Small intestine (tissue), 7 donors: ENCODE measurements at regions not wholly inside any gene's neighbourhood (a gene's known extent, or its start where the extent isn't known, plus 50 kb on each side); places are given as distances from the start of the nearest gene placed in this dataset.

Experiments
- DNase-seq, 2 donors: peaks; one replicate each; pipeline versions ENCODE4 v3.0.0 to v3.0.0-alpha.2; 2013
- FAIRE-seq: peaks from 2 replicates; lab custom pipeline; 2012; peaks lifted over from hg19 to GRCh38; lab: Jason Lieb, UNC
- H3K27ac ChIP-seq, 3 donors: one replicate each; pipeline ENCODE4 v1.5.1; 2013; ENCODE audit warnings: low read length in 2 of 3, mild to moderate bottlenecking in 2 of 3, control low read depth in 1 of 3, inconsistent platforms in 1 of 3, low read depth in 1 of 3, moderate library complexity in 1 of 3
- H3K27me3 ChIP-seq, 3 donors: one replicate each; pipeline ENCODE4 v1.6.1; 2013; ENCODE audit warnings: low read length in 3 of 3, inconsistent platforms in 1 of 3; ENCODE audit not compliant: control insufficient read depth in 3 of 3, insufficient read depth in 3 of 3
- H3K36me3 ChIP-seq, 3 donors: one replicate each; pipeline ENCODE4 v1.6.1; 2013; ENCODE audit warnings: low read length in 3 of 3, inconsistent platforms in 1 of 3, low read depth in 1 of 3, mild to moderate bottlenecking in 1 of 3, moderate library complexity in 1 of 3; ENCODE audit not compliant: control insufficient read depth in 3 of 3, insufficient read depth in 2 of 3
- H3K4me1 ChIP-seq, 3 donors: one replicate each; pipeline ENCODE4 v1.6.1; 2013; ENCODE audit warnings: low read length in 2 of 3, inconsistent platforms in 1 of 3, low read depth in 1 of 3, mild to moderate bottlenecking in 1 of 3, moderate library complexity in 1 of 3; ENCODE audit not compliant: control insufficient read depth in 3 of 3, insufficient read depth in 2 of 3
- H3K4me3 ChIP-seq, 3 donors: one replicate each; pipeline ENCODE4 v1.5.1; 2013; ENCODE audit warnings: low read length in 3 of 3, control low read depth in 1 of 3, inconsistent platforms in 1 of 3, low read depth in 1 of 3, mild to moderate bottlenecking in 1 of 3, moderate library complexity in 1 of 3
- H3K9me3 ChIP-seq, 2 donors: one replicate each; pipeline ENCODE4 v1.6.1; 2013; ENCODE audit warnings: low read depth in 1 of 2, low read length in 1 of 2; ENCODE audit not compliant: control insufficient read depth in 2 of 2, insufficient read depth in 1 of 2
- WGBS, 3 donors: extraction: QIAGEN DNeasy Blood & Tissue Kit; methylation state at CpG; one replicate each; pipeline ENCODE4 v1.1.7; 2013; 5-methylcytosine and 5-hydroxymethylcytosine counted together
- donor health status: healthy with polysubstance abuse.
- donor health status: control.
- donor health status: control.
- donor health status: Bipolar disorder and iron deficiency.
- donor health status: healthy.

- 24 to 38% (median 35%) methylated on average over 3 of the region's 3 CpGs for WGBS, 3 donors
Observed at GRCh38 chr10:3579845-3580244, 205.2 kb downstream of the KLF6 start.

GRCh38 chr10:3578682-3579081, 206.3 kb downstream of the KLF6 start:
- FAIRE-seq (no peak), DNase-seq (no peak)
- H3K9me3 ChIP-seq, result no peaks in the 10 kb centered on the region
- no peaks in the 10 kb centered on the region for H3K36me3 ChIP-seq
- no peaks in the 10 kb centered on the region for H3K27me3 ChIP-seq
- H3K4me1 ChIP-seq, result no peaks in the 10 kb centered on the region
- no peak overlapping the region for H3K27ac ChIP-seq
- H3K4me3 ChIP-seq, result no peak overlapping the region

More at GRCh38 chr10:3579845-3580244, 205.2 kb downstream of the KLF6 start:
- no peak overlapping the region for H3K27ac ChIP-seq
- no peak overlapping the region for H3K4me3 ChIP-seq
- no peaks in the 10 kb centered on the region for H3K36me3 ChIP-seq
- no peaks in the 10 kb centered on the region for H3K4me1 ChIP-seq
- no peaks in the 10 kb centered on the region for H3K27me3 ChIP-seq
- DNase-seq, result no peak
- H3K9me3 ChIP-seq, result no peaks in the 10 kb centered on the region
- no peak for FAIRE-seq

GRCh38 chr10:3578159-3578558, 206.8 kb downstream of the KLF6 start:
- 64 to 76% (median 71%) methylated on average over 3 of the region's 3 CpGs for WGBS, 3 donors
- Histone ChIP-seq H3K9me3 (no peaks in the 10 kb centered on the region), H3K27me3 (no peaks in the 10 kb centered on the region), H3K36me3 (no peaks in the 10 kb centered on the region), H3K27ac (no peak overlapping the region), H3K4me1 (no peaks in the 10 kb centered on the region), H3K4me3 (no peak overlapping the region)
- no peak for DNase-seq
- no peak for FAIRE-seq

GRCh38 chr10:3574451-3574850, 210.6 kb downstream of the KLF6 start:
- no peak overlapping the region for H3K27ac ChIP-seq
- H3K36me3 ChIP-seq, result no peaks in the 10 kb centered on the region
- DNase-seq (no peak), FAIRE-seq (no peak)
- H3K9me3 ChIP-seq, result no peaks in the 10 kb centered on the region
- no peaks in the 10 kb centered on the region for H3K27me3 ChIP-seq
- no peaks in the 10 kb centered on the region for H3K4me1 ChIP-seq
- H3K4me3 ChIP-seq, result no peak overlapping the region
- 83 to 88% (median 84%) methylated on average over 10 of the region's 10 CpGs for WGBS, 3 donors

- H3K27me3 ChIP-seq, result no peaks in the 10 kb centered on the region
- H3K4me3 ChIP-seq, result no peak overlapping the region
- no peak overlapping the region for H3K27ac ChIP-seq
- WGBS, 3 donors, result 71 to 82% (median 81%) methylated on average over 8 of the region's 8 CpGs
- no peaks in the 10 kb centered on the region for H3K9me3 ChIP-seq
- FAIRE-seq (no peak), DNase-seq (no peak)
- H3K4me1 ChIP-seq, result no peaks in the 10 kb centered on the region
- H3K36me3 ChIP-seq, result no peaks in the 10 kb centered on the region
Observed at GRCh38 chr10:3573498-3573897, 211.5 kb downstream of the KLF6 start.

- 90 to 93% (median 92%) methylated on average over 14 of the region's 14 CpGs for WGBS, 3 donors
- no peak overlapping the region for H3K27ac ChIP-seq
Observed at GRCh38 chr10:3571310-3571825, 213.6 kb downstream of the KLF6 start.

GRCh38 chr10:3570855-3571266, 214.1 kb downstream of the KLF6 start:
- FAIRE-seq (no peak), DNase-seq (no peak)
- no peaks in the 10 kb centered on the region for H3K4me1 ChIP-seq
- no peak overlapping the region for H3K27ac ChIP-seq
- no peaks in the 10 kb centered on the region for H3K36me3 ChIP-seq
- 76 to 77% (median 77%) methylated on average over 9 of the region's 9 CpGs for WGBS, 3 donors
- no peaks in the 10 kb centered on the region for H3K27me3 ChIP-seq
- H3K9me3 ChIP-seq, result peaks cover 0 to 2% of the 10 kb centered on the region in 2 donors
- no peak overlapping the region for H3K4me3 ChIP-seq

More at GRCh38 chr10:3571310-3571825, 213.6 kb downstream of the KLF6 start:
- Histone ChIP-seq H3K4me1 (no peaks in the 10 kb centered on the region), H3K4me3 (no peak overlapping the region), H3K36me3 (no peaks in the 10 kb centered on the region), H3K9me3 (no peaks in the 10 kb centered on the region), H3K27me3 (no peaks in the 10 kb centered on the region)
- DNase-seq (no peak), FAIRE-seq (no peak)

GRCh38 chr10:3570131-3570729, 214.8 kb downstream of the KLF6 start:
- peaks cover 0 to 6% of the 10 kb centered on the region in 2 donors for H3K9me3 ChIP-seq
- DNase-seq (no peak), FAIRE-seq (no peak)
- H3K27ac ChIP-seq, result no peak overlapping the region
- no peaks in the 10 kb centered on the region for H3K36me3 ChIP-seq
- H3K27me3 ChIP-seq, result no peaks in the 10 kb centered on the region
- H3K4me3 ChIP-seq, result no peak overlapping the region
- WGBS, 3 donors, result 84 to 91% (median 85%) methylated on average over 13 of the region's 13 CpGs
- H3K4me1 ChIP-seq, result no peaks in the 10 kb centered on the region

- H3K27ac ChIP-seq, result no peak overlapping the region
- WGBS, 3 donors, result 79 to 84% (median 81%) methylated on average over 3 of the region's 3 CpGs
- no peaks in the 10 kb centered on the region for H3K4me1 ChIP-seq
- H3K4me3 ChIP-seq, result no peak overlapping the region
- FAIRE-seq (no peak), DNase-seq (no peak)
- no peaks in the 10 kb centered on the region for H3K36me3 ChIP-seq
- no peaks in the 10 kb centered on the region for H3K27me3 ChIP-seq
- peaks cover 0 to 6% of the 10 kb centered on the region in 2 donors for H3K9me3 ChIP-seq
Observed at GRCh38 chr10:3568983-3569382, 216.0 kb downstream of the KLF6 start.
